ENCODE measurements at regions not wholly inside any gene's neighbourhood (a gene's known extent, or its start where the extent isn't known, plus 50 kb on each side); places are given as distances from the start of the nearest gene placed in this dataset.
"Not testable (repeated sequence)": the region's sequence is repeated elsewhere in the genome, so short reads cannot be mapped to it uniquely, and the experiment has no call there.

- not testable (repeated sequence) for DNase-seq
Observed at GRCh38 chr11:33971530-33971929, 79.7 kb upstream of the LMO2 start.

GRCh38 chr11:33970984-33971466 lies 79.1 kb upstream of the LMO2 start:
- DNase-seq: peak; percentile 32 to 53

GRCh38 chr11:33967451-33967850 lies 75.6 kb upstream of the LMO2 start:
- no peak for DNase-seq

GRCh38 chr11:33965032-33965431 lies 73.2 kb upstream of the LMO2 start:
- DNase-seq: no peak

- DNase-seq: no peak
Observed at GRCh38 chr11:33959855-33960400, 68.1 kb upstream of the LMO2 start.

GRCh38 chr11:33957304-33957917 lies 65.5 kb upstream of the LMO2 start:
- no peak for DNase-seq

- DNase-seq: no peak
Observed at GRCh38 chr11:33956611-33957010, 64.7 kb upstream of the LMO2 start.

- DNase-seq: no peak
Observed at GRCh38 chr11:33953289-33953688, 61.4 kb upstream of the LMO2 start.

- no peak for DNase-seq
Observed at GRCh38 chr11:33952805-33953204, 60.9 kb upstream of the LMO2 start.

- no peak for DNase-seq
Observed at GRCh38 chr11:33949252-33949913, 57.5 kb upstream of the LMO2 start.

- DNase-seq: no peak
Observed at GRCh38 chr11:33948494-33948893, 56.6 kb upstream of the LMO2 start.

GRCh38 chr11:33947918-33948317 lies 56.0 kb upstream of the LMO2 start:
- not testable (repeated sequence) for DNase-seq

- no peak for DNase-seq
Observed at GRCh38 chr11:33946930-33947329, 55.1 kb upstream of the LMO2 start.

GRCh38 chr11:33945481-33946268 lies 53.8 kb upstream of the LMO2 start:
- DNase-seq: no peak

GRCh38 chr11:33944693-33945424 lies 53.0 kb upstream of the LMO2 start:
- DNase-seq: no peak

GRCh38 chr11:33944345-33944692 lies 52.4 kb upstream of the LMO2 start:
- DNase-seq: no peak

- DNase-seq: no peak
Observed at GRCh38 chr11:33942954-33943353, 51.1 kb upstream of the LMO2 start.

GRCh38 chr11:33941637-33942160 lies 49.8 kb upstream of the LMO2 start:
- no peak for DNase-seq

Data from right lung (tissue), 2 donors.